ENCODE measurements at regions not wholly inside any gene's neighbourhood (a gene's known extent, or its start where the extent isn't known, plus 50 kb on each side); places are given as distances from the start of the nearest gene placed in this dataset.
"Not testable (repeated sequence)": the region's sequence is repeated elsewhere in the genome, so short reads cannot be mapped to it uniquely, and the experiment has no call there.

GRCh38 chrX:108892501-108892900 lies 156.1 kb upstream of the IRS4 start:
- Histone ChIP-seq H3K4me1 (ENCODE audit: control insufficient read depth, insufficient read depth, low read length) (no peaks in the 10 kb centered on the region), H3K36me3 (ENCODE audit: control insufficient read depth, insufficient read depth, low read length) (no peaks in the 10 kb centered on the region), H3K27ac (ENCODE audit: low read length) (no peak overlapping the region), H3K9me3 (ENCODE audit: control insufficient read depth, low read depth, low read length) (peaks cover 10% of the 10 kb centered on the region), H3K4me3 (ENCODE audit: low read length) (no peak overlapping the region), H3K27me3 (ENCODE audit: control insufficient read depth, insufficient read depth, low read length) (no peaks in the 10 kb centered on the region)
- no peak for DNase-seq

GRCh38 chrX:108875548-108875947 lies 139.2 kb upstream of the IRS4 start:
- no peaks in the 10 kb centered on the region for H3K27me3 ChIP-seq (ENCODE audit: control insufficient read depth, insufficient read depth, low read length)
- no peak overlapping the region for H3K27ac ChIP-seq (ENCODE audit: low read length)
- H3K4me3 ChIP-seq (ENCODE audit: low read length): no peak overlapping the region
- H3K4me1 ChIP-seq (ENCODE audit: control insufficient read depth, insufficient read depth, low read length): no peaks in the 10 kb centered on the region
- peak in 1 of 2 donors; percentile 1 for DNase-seq
- H3K36me3 ChIP-seq (ENCODE audit: control insufficient read depth, insufficient read depth, low read length): no peaks in the 10 kb centered on the region
- H3K9me3 ChIP-seq (ENCODE audit: control insufficient read depth, low read depth, low read length): no peaks in the 10 kb centered on the region

- not testable (repeated sequence) for H3K4me1 ChIP-seq (ENCODE audit: control insufficient read depth, insufficient read depth, low read length); H3K27ac ChIP-seq (ENCODE audit: low read length); H3K4me3 ChIP-seq (ENCODE audit: low read length); H3K36me3 ChIP-seq (ENCODE audit: control insufficient read depth, insufficient read depth, low read length); H3K27me3 ChIP-seq (ENCODE audit: control insufficient read depth, insufficient read depth, low read length); H3K9me3 ChIP-seq (ENCODE audit: control insufficient read depth, low read depth, low read length); DNase-seq
- no CpG with 5 or more reads among the region's 1 CpG for WGBS (ENCODE audit: insufficient coverage, low lambda C conversion rate)
Measured at GRCh38 chrX:108843039-108843438, 106.7 kb upstream of the IRS4 start.

- Histone ChIP-seq H3K36me3 (ENCODE audit: control insufficient read depth, insufficient read depth, low read length) (no peaks in the 10 kb centered on the region), H3K27ac (ENCODE audit: low read length) (no peak overlapping the region), H3K4me3 (ENCODE audit: low read length) (no peak overlapping the region), H3K27me3 (ENCODE audit: control insufficient read depth, insufficient read depth, low read length) (no peaks in the 10 kb centered on the region), H3K4me1 (ENCODE audit: control insufficient read depth, insufficient read depth, low read length) (no peaks in the 10 kb centered on the region), H3K9me3 (ENCODE audit: control insufficient read depth, low read depth, low read length) (no peaks in the 10 kb centered on the region)
- DNase-seq: no peak
- no CpG with 5 or more reads among the region's 4 CpGs for WGBS (ENCODE audit: insufficient coverage, low lambda C conversion rate)
Measured at GRCh38 chrX:108833993-108834392, 97.6 kb upstream of the IRS4 start.

GRCh38 chrX:108811891-108812290 lies 75.5 kb upstream of the IRS4 start:
- Histone ChIP-seq H3K4me3 (ENCODE audit: low read length) (no peak overlapping the region), H3K4me1 (ENCODE audit: control insufficient read depth, insufficient read depth, low read length) (no peaks in the 10 kb centered on the region), H3K27me3 (ENCODE audit: control insufficient read depth, insufficient read depth, low read length) (no peaks in the 10 kb centered on the region), H3K9me3 (ENCODE audit: control insufficient read depth, low read depth, low read length) (no peaks in the 10 kb centered on the region), H3K36me3 (ENCODE audit: control insufficient read depth, insufficient read depth, low read length) (no peaks in the 10 kb centered on the region), H3K27ac (ENCODE audit: low read length) (no peak overlapping the region)
- no peak for DNase-seq

- no peaks in the 10 kb centered on the region for H3K36me3 ChIP-seq (ENCODE audit: control insufficient read depth, insufficient read depth, low read length)
- no peak overlapping the region for H3K27ac ChIP-seq (ENCODE audit: low read length)
- WGBS (ENCODE audit: insufficient coverage, low lambda C conversion rate): no CpG with 5 or more reads among the region's 3 CpGs
- H3K27me3 ChIP-seq (ENCODE audit: control insufficient read depth, insufficient read depth, low read length): no peaks in the 10 kb centered on the region
- no peaks in the 10 kb centered on the region for H3K4me1 ChIP-seq (ENCODE audit: control insufficient read depth, insufficient read depth, low read length)
- no peak overlapping the region for H3K4me3 ChIP-seq (ENCODE audit: low read length)
- DNase-seq: no peak
- H3K9me3 ChIP-seq (ENCODE audit: control insufficient read depth, low read depth, low read length): no peaks in the 10 kb centered on the region
Measured at GRCh38 chrX:108795240-108795639, 58.9 kb upstream of the IRS4 start.

Measured in large intestine (tissue), 3 donors.